ENCODE measurements at regions not wholly inside any gene's neighbourhood (a gene's known extent, or its start where the extent isn't known, plus 50 kb on each side); places are given as distances from the start of the nearest gene placed in this dataset.
A peak's percentile ranks its signal among the peaks of the same experiment; 100 is the strongest.
"Not testable (repeated sequence)": the region's sequence is repeated elsewhere in the genome, so short reads cannot be mapped to it uniquely, and the experiment has no call there.

DNA sequence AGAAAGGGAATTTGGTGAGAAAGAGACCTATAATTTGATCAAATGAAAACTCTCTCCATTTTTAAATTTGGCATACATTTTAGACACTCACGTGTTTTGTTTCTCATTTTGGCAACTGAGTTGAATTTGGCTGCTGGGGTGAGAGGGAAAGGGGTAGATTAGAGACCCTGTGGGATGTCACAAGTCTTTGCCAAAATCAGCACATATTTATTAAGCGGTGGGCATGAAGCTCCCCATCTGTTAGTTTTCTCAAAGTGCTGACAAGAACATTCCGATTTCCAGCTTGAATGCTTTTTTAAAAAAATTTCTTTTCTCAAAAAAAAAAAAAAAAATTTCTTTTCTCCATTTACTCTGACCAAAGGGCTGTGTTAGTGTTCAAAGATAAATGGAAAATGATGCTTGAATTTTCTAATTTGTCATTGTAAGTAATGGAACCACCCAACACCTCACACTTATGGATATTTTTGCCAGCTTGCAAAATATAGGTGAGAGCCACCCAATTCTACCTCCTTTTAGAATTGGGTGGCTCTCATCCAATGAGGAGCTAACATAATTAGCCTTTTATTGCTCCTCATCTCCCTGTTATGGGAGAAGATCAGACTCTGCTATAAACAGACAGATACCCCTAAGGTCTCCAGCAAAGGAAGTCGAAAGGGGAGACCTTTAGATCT lies 222.9 kb upstream of the FN1 start:
- DNase-seq (ENCODE audit: low spot score) = no peak

DNA sequence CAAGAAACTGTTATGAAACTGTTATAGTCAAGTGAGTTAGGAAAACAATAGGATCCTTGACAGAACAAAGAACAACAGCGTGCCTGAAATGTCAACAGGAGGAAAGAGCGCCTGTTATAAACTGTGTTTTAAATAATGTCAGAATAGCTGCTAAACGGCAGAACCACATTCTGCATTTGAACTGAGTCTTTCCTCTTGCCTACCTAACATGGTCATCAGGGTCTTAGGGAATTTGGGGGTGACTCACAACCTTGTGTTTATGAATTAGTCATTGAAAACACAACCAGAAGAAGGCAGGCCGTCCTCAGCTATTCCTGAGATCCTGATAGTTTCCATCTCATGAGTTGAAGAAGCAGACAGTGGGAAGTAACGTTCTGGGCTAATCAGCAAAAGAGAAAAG lies 222.0 kb upstream of the FN1 start:
- DNase-seq (ENCODE audit: low spot score) = peak; percentile 63

DNA sequence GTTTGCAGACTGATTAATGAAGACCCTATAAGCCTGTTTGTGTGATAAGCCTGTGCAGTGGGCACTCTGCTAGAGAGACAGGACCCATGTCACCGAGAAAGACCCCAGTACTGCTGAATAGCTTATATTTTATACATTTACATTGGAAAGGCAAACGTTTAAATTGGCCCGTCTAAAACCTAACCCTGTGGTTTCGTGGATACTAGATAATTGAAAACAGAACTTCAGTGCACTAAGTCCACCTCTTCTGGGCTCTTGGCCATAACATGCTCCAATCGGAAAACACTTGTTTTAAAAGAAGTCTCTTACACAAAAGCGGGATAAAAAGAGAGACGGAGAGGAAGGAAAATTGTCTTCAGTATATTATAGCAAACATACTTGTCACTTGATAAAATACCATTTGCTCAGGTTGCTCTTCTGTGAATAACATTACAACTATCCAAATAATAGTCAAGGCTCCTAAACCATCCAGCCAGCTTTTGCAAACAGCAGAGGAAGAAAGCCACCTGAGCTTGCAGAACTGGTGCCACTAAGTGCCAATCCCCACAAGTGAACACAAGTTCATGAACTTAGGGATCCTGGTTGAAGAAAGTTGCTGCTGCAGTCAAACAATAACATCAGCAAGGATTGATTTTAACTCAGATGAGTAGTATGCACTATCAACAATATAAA lies 218.4 kb upstream of the FN1 start:
- peak; percentile 63 for DNase-seq (ENCODE audit: low spot score)

DNA sequence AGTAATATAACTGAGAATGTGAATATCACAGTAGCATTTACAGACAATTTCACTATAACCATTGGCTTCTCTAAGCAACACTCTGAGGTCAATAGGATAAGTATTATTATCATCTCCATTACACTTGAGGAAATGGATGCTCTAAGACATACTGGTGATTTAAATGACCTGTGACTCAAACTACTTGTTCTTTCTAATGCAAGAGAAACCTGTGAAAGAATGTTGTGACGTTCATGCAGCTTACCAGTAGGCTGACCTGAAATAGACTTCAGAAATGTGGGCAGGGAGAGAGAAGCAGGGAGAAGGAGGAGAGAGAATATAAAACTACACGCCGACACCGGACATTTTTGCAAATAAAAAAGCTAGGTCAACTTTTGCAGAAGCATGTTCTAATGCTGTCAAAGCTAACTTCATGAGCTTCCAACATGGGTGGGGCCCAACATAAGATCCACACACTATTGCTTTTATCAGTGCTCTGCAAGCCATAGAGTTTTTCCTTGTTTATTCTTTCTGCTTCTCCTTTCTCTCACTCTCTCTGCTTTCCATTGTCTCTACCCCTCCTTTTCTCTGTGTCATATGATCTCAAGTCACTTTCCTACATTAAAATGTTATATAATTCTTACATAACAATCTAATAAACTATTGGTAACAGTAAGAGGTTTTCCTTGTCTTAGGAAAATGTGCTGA lies 217.6 kb upstream of the FN1 start:
- no peak for DNase-seq (ENCODE audit: low spot score)

GRCh38 chr2:215652388-215652787 lies 216.5 kb upstream of the FN1 start:
- peak; percentile 65 for DNase-seq (ENCODE audit: low spot score)

- DNase-seq (ENCODE audit: low spot score) = no peak
Measured at GRCh38 chr2:215651412-215651811, 215.5 kb upstream of the FN1 start.

DNA sequence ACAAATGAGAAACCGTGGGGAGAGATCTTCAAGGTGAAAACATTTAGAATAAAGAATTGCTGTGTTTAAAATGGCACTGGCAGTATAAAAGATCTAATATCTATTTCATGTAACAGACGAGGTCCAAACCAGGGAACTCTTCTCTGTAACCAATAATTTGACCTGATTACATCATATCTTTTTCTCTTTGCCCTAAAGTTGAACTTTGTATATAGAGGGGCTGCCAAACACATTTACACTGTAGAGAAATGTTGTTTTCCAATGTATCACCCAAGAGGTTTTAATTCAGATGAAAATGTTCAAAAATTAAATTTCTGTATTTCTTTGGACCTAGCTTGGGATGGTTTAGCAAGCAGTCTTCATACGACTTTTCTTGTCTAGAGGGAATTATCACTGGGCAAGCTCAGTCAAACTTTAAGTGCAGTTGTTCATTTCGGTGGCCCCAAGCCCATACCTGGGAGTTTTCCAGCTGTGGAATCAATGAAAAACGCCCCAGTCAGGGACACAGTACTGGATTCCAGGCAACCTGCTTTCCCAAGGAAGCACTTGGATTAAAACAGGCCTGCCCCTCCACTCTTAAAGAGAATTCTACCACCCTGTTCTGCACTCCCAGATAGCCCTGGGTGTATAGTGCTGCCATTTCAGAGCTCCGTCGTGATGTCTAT lies 208.5 kb upstream of the FN1 start:
- DNase-seq (ENCODE audit: low spot score) = no peak

DNA sequence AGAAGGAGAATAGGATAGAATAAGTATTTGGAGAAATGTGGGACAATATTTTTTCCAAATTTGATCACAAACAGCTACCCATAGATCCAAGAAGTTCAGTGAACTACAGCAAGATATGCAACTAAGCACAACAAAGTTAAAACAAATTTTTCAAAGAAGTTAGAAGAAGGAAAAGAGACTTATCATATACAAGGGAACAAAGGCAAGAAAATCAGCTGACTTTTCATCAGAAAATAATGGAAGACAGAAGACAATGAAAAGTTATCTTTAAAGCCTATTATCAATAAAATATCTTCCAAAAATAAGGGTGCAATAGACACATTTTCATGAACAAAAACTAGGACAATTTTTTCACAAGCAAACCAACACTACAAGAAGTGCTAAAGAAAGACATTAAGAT lies 202.8 kb upstream of the FN1 start:
- DNase-seq (ENCODE audit: low spot score) = no peak

DNA sequence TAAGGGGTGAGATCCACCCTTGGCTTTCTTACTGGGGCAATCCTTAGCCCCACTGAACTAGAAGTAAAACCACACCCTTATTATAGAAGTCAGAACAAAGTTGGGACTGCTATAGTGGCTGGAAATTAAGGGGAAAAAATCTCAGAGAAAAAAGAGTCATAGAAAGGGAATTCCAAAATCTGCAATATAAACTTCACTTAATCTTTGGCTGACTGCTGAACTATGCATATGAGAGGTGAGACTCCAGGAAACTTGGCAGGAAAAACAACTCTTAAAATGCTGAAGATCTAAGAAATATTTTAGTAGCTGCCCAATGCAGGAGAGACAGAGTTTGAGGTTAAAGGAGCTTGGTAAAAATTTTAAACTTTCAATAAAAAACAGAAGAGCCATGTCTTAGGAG lies 201.8 kb upstream of the FN1 start:
- no peak for DNase-seq (ENCODE audit: low spot score)

DNA sequence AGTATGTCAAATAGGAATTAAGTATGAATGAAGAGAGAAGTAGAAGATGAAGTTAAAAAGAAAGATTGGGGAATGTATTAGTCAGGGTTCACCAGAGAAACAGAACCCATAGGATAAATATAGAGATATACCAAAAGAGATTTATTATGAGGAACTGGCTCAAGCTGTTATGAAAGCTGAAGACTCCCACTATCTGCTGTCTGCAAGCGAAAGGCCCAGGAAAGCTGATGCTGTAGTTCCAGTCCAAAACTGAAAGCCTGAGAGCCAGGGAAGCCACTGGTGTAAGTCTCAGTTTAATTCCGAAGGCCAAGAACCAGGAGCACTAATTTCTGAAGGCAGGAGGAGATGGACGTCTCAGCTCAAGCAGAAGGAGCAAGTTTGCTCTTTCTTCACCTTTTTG lies 200.9 kb upstream of the FN1 start:
- DNase-seq (ENCODE audit: low spot score) = no peak

DNA sequence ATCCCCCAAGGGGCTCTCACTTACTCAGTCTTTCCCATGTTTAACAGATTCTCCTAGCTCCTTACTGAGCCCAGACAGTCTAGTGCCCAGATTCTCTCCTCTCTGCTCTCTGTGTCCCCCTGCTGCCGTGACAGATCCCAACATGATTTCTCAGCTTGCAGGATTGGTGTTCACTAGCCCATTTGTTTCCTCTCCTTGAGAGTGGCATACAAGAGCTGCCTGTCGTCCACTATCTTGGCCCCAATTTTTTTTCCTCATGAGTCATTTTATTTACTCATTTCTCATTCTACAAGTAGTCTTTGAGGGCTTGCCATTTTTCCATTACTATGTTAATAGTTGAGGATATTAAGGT lies 199.9 kb upstream of the FN1 start:
- no peak for DNase-seq (ENCODE audit: low spot score)

DNA sequence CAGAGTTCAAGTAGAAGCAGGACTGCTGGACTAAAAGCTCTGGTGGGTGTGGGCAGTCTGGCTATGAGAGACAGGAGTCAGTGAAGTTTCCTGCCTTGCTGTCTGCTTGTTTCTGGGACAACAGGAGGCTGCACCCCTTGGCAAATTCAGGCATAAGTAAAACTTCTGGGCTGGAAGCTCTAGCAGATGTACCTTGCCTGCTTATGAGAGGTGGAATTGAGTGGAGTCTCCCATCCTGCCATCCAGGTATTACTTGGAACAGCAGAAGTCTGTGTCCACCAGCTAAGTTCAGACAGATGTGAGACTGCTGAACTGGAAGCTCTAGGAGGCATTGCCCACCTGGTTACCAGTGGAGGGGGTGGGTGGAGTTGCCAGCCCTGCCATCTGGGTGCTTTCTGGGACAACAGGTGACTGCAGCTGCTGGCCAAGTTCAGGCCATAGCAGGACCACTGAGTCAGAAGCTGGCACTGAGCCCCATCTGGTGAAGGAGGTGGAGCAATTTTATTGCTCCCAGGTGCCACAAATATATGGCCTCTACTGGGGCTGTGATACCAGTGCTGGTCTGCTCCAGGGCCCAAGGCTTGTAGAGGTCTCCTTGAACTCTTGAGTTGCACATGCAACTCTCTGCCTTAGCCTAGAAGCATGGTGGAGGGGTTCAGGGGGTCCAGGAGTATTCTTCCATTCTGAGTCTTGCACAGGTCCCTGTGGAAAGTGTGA lies 199.4 kb upstream of the FN1 start:
- DNase-seq (ENCODE audit: low spot score) = no peak

DNA sequence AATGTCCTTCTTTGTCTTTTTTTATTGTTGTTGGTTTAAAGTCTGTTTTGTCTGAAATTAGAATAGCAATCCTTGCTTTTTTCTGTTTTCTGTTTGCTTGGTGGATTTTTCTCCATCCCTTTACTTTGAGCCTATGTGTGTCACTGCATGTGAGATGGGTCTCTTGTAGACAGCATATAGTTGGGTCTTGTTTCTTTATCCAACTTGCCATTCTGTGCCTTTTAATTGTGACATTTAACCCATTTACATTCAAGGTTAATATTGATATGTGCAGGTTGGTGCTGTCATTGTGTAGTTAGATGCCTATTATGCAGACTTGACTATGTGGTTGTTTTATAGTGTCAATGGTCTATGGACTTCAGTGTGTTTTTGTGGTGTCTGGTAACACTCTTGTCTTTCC lies 197.5 kb upstream of the FN1 start:
- DNase-seq (ENCODE audit: low spot score) = no peak

GRCh38 chr2:215631696-215632095 lies 195.8 kb upstream of the FN1 start:
- no peak for DNase-seq (ENCODE audit: low spot score)

DNA sequence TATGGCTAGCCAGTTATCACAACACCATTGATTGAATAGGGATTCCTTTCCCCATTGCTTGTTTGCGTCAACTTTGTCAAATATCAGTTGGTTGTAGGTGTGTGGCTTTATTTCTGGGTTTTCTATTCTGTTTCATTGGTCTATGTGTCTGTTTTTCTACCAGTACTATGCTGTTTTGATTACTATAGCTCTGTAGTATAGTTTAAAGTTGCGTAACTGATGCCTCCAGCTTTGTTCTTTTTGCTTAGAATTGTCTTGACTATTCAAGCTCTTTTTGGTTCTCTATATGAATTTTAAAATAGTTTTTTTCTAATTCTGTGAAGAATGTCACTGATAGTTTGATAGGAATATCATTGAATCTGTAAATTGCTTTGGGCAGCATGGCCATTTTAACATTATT lies 194.9 kb upstream of the FN1 start:
- DNase-seq (ENCODE audit: low spot score) = not testable (repeated sequence)

GRCh38 chr2:215627771-215628170 lies 191.9 kb upstream of the FN1 start:
- no peak for DNase-seq (ENCODE audit: low spot score)

DNA sequence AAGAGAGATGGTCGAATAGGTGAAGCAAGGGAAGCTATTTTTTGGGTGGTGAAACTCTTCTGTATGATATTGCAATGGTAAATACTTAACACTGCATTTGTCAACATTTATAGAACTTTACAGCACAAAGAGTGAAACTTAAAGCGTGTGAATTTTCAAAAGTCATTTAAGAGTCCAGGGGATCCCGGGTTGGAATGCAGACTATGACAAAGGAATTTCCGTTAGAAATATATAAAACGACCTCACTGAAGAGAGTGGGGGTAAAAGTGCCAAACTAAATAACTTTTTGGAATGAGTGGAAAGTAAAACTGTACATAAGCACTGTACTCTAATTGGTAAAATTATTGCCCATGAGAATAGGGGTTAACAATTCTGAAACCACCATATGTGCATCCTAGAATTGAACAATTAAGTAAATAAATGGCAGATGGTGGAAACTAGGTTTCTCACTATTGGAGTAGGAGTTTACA lies 191.0 kb upstream of the FN1 start:
- DNase-seq (ENCODE audit: low spot score) = no peak

- DNase-seq (ENCODE audit: low spot score) = no peak
Measured at GRCh38 chr2:215626063-215626462, 190.2 kb upstream of the FN1 start.

GRCh38 chr2:215625207-215625606 lies 189.3 kb upstream of the FN1 start:
- DNase-seq (ENCODE audit: low spot score) = no peak

- peak; percentile 58 for DNase-seq (ENCODE audit: low spot score)
Measured at GRCh38 chr2:215624423-215624829, 188.6 kb upstream of the FN1 start.

- no peak for DNase-seq (ENCODE audit: low spot score)
Measured at GRCh38 chr2:215622837-215623236, 187.0 kb upstream of the FN1 start.

DNA sequence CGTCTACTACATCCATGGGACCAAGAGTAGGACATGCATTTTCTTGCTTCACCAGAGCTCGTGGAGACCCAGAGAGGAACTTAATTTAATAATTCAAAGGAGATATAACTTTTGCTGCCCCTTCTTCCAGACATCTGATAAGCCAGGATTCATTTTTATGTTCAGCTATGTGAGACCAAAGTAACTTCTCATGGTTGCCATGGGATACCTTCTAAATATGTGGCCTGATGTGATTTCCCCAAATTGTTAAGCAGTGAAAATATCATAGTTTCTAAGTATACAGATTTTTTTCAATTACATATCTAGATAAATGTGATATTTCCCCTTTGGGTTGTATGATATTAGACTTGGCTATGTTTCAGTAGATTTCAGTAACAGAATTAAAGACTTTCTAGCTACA lies 185.5 kb upstream of the FN1 start:
- DNase-seq (ENCODE audit: low spot score) = no peak

All from AG20443 (cell line).